Naive thymus-derived CD4-positive, alpha-beta T cell (primary cell): ENCODE measurements at regions not wholly inside any gene's neighbourhood (a gene's known extent, or its start where the extent isn't known, plus 50 kb on each side); places are given as distances from the start of the nearest gene placed in this dataset.

Source experiments
- ATAC-seq: fragments of 150-1000 bp; cut with Tn5 transposase; 2 replicates; pipeline ENCODE4 v1.10.0; 2021; ENCODE audit warnings: mild to moderate bottlenecking, moderate library complexity
- CTCF ChIA-PET: fragments of 350-600 bp; sonication (Branson Sonifier 250); formaldehyde crosslinking; loops from one replicate; lab custom pipeline; 2021; ENCODE audit warnings: antibody characterized with exemption; lab: Charles Lee
- POLR2A ChIA-PET: fragments of 350-600 bp; sonication (Branson Sonifier 250); formaldehyde crosslinking; loops from one replicate; lab custom pipeline; 2021; ENCODE audit warnings: antibody characterized with exemption, inconsistent platforms; lab: Charles Lee
- DNase-seq, 9 donors: peaks; one replicate each; pipeline versions ENCODE4 v3.0.0 to v3.0.0-alpha.2; 2020 to 2022; ENCODE audit warnings: mixed read lengths in 1 of 9
- H3K27ac ChIP-seq: one replicate; pipeline ENCODE4 v1.7.0; 2013; ENCODE audit warnings: mild to moderate bottlenecking, low read depth, low read length, moderate library complexity
- H3K27me3 ChIP-seq, 2 donors: one replicate each; pipeline ENCODE4 v1.7.0; 2013; ENCODE audit warnings: low read length in 2 of 2, mild to moderate bottlenecking in 2 of 2, moderate library complexity in 2 of 2; ENCODE audit not compliant: control insufficient read depth in 2 of 2, insufficient read depth in 2 of 2
- H3K36me3 ChIP-seq, 3 experiments: 1 replicate in 2 of 3; 2 replicates in 1 of 3; pipeline ENCODE4 v1.7.0; 2013; ENCODE audit warnings: low read length in 3 of 3, mild to moderate bottlenecking in 3 of 3, moderate library complexity in 1 of 3; ENCODE audit not compliant: insufficient read depth in 3 of 3, control insufficient read depth in 2 of 3
- H3K4me1 ChIP-seq, 2 donors: one replicate each; pipeline ENCODE4 v1.7.0; 2013; ENCODE audit warnings: low read length in 2 of 2, mild to moderate bottlenecking in 2 of 2, moderate library complexity in 1 of 2; ENCODE audit not compliant: control insufficient read depth in 2 of 2, insufficient read depth in 2 of 2
- H3K4me3 ChIP-seq: 2 replicates; pipeline ENCODE4 v1.7.0; 2013; ENCODE audit warnings: mild to moderate bottlenecking, low read length
- H3K9me3 ChIP-seq, 3 experiments: 1 replicate in 2 of 3; 2 replicates in 1 of 3; pipeline ENCODE4 v1.7.0; 2013; ENCODE audit warnings: low read length in 3 of 3; ENCODE audit not compliant: control insufficient read depth in 2 of 3
- H3K27ac Mint-ChIP-seq, 9 donors: one replicate each; pipeline ENCODE4 v1.8.0; 2020 to 2022; ENCODE audit warnings: mixed read lengths in 9 of 9, mild to moderate bottlenecking in 8 of 9, moderate library complexity in 5 of 9, inconsistent platforms in 2 of 9
- H3K27me3 Mint-ChIP-seq, 5 donors: one replicate each; pipeline ENCODE4 v1.8.0; 2021 to 2022; ENCODE audit warnings: mixed read lengths in 5 of 5, mild to moderate bottlenecking in 1 of 5
- H3K36me3 Mint-ChIP-seq, 5 donors: one replicate each; pipeline ENCODE4 v1.8.0; 2020 to 2022; ENCODE audit warnings: mixed read lengths in 5 of 5, mild to moderate bottlenecking in 3 of 5, inconsistent platforms in 1 of 5
- H3K4me1 Mint-ChIP-seq, 7 donors: one replicate each; pipeline ENCODE4 v1.8.0; 2020 to 2022; ENCODE audit warnings: mixed read lengths in 7 of 7, mild to moderate bottlenecking in 3 of 7, inconsistent platforms in 1 of 7
- H3K4me3 Mint-ChIP-seq, 10 donors: one replicate each; pipeline ENCODE4 v1.8.0; 2020 to 2022; ENCODE audit warnings: mild to moderate bottlenecking in 10 of 10, mixed read lengths in 10 of 10, moderate library complexity in 6 of 10, inconsistent platforms in 2 of 10
- H3K9me3 Mint-ChIP-seq, 11 donors: one replicate each; pipeline ENCODE4 v1.8.0; 2020 to 2022; ENCODE audit warnings: mixed read lengths in 11 of 11, mild to moderate bottlenecking in 4 of 11, inconsistent platforms in 1 of 11, moderate library complexity in 1 of 11
- intact Hi-C, 2 donors: fragments of 100-400 bp; cut with micrococcal nuclease; formaldehyde crosslinking; loops; one replicate each; pipeline ENCODE4 v1.15.1; 2023

DNA sequence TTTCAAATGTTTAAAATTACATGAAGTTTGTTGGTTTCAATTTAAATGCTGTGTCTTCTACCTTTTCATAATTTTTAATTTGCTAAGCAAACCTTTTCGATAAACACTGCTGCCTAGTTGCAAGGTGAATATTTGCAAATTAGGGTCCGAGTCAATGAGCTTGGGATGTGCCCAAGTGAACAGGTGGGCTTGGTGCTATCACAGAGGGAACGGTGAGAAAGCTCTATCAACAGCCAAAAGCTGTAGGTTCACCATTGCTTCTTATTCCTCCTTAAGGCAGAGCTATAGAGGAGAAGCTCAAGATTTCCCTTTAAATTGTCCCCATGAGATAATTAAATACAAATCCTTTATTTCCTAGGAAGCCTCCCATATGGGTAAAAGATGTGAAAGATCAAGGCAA, 245.3 kb upstream of the CELF2 start:
- ChIA-PET POLR2A (no interaction called here), CTCF (no interaction called here)
- intact Hi-C loops: no loop called here

DNA sequence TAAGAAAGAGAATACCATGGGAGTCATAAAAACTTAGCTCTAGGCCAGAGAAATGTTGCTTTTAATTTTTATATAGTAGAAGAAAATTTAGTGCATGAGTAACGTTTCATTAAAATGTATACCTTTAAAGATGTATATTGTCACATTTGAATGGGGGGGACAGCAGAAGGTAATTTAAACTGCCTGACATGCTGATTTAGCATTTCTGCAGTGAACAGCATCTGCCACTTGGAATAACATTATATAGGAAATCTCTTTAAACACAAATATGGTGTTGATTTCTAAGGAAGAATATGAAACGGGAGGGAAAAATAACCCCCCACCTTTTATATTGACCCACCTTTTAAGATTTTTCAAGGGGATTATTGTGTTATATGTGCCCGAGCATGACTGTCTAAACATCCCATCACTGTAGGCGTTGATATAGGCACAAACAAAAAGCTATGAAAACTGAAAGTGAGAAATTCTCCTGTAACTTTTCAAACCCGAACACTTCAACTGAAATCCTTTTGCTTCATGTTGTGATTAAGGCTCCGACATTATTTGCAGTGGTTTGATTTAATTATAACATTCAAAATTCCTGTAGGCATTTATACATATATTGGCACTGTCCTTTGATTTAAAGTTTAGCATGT, 244.7 kb upstream of the CELF2 start:
- peaks cover 6 to 17% (median 14%) of the 10 kb centered on the region in 5 donors for H3K27me3 Mint-ChIP-seq
- CTCF ChIA-PET: no interaction called here
- H3K27ac ChIP-seq: no peak overlapping the region
- H3K27me3 ChIP-seq: no peaks in the 10 kb centered on the region
- POLR2A ChIA-PET: no interaction called here
- ATAC-seq (no peak), DNase-seq (no peak)
- no peaks in the 10 kb centered on the region for H3K4me1 Mint-ChIP-seq
- H3K9me3 ChIP-seq: no peaks in the 10 kb centered on the region
- intact Hi-C loops: no loop called here
- no peak overlapping the region for H3K4me3 Mint-ChIP-seq
- H3K4me1 ChIP-seq: no peaks in the 10 kb centered on the region
- H3K36me3 ChIP-seq: no peaks in the 10 kb centered on the region
- no peak overlapping the region for H3K27ac Mint-ChIP-seq
- H3K9me3 Mint-ChIP-seq: peaks cover 0 to 3% (median 0%) of the 10 kb centered on the region in 11 donors
- no peak overlapping the region for H3K4me3 ChIP-seq
- no peaks in the 10 kb centered on the region for H3K36me3 Mint-ChIP-seq

More for the DNA sequence above, 245.3 kb upstream of the CELF2 start:
- no peak for ATAC-seq
- Mint-ChIP-seq H3K4me1 (no peaks in the 10 kb centered on the region), H3K27me3 (peaks cover 6 to 11% (median 8%) of the 10 kb centered on the region in 5 donors), H3K9me3 (peaks cover 0 to 3% (median 0%) of the 10 kb centered on the region in 11 donors), H3K27ac (no peak overlapping the region), H3K36me3 (no peaks in the 10 kb centered on the region), H3K4me3 (no peak overlapping the region)
- H3K9me3 ChIP-seq: no peaks in the 10 kb centered on the region
- no peaks in the 10 kb centered on the region for H3K4me1 ChIP-seq
- no peak overlapping the region for H3K27ac ChIP-seq
- no peaks in the 10 kb centered on the region for H3K27me3 ChIP-seq
- no peak overlapping the region for H3K4me3 ChIP-seq
- DNase-seq: no peak
- H3K36me3 ChIP-seq: no peaks in the 10 kb centered on the region

DNA sequence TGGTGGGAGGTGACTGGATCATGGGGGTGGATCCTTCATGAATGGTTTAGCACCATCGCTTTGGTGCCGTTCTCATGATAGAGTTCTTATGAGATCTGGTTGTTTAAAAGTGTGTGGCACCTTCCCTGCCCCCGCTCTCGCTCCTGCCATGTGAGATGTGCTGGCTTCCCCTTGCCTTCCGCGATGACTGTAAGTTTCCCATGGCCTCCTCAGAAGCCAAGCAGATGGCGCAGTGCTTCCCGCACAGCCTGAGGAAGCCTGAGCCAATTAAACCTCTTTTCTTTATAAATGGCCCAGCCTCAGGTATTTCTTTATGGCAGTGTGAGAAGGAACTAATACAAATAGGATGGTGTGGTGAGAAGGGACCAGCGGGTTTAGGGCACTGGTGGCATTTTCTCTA, 243.3 kb upstream of the CELF2 start:
- H3K27me3 Mint-ChIP-seq: peaks cover 6 to 17% (median 15%) of the 10 kb centered on the region in 5 donors
- H3K9me3 Mint-ChIP-seq: peaks cover 0 to 3% (median 0%) of the 10 kb centered on the region in 11 donors
- Histone ChIP-seq H3K4me3 (no peak overlapping the region), H3K4me1 (no peaks in the 10 kb centered on the region), H3K27ac (no peak overlapping the region), H3K27me3 (no peaks in the 10 kb centered on the region), H3K36me3 (no peaks in the 10 kb centered on the region), H3K9me3 (no peaks in the 10 kb centered on the region)
- intact Hi-C loops: no loop called here
- H3K4me1 Mint-ChIP-seq: no peaks in the 10 kb centered on the region
- ATAC-seq (no peak), DNase-seq (no peak)
- H3K27ac Mint-ChIP-seq: no peak overlapping the region
- no peak overlapping the region for H3K4me3 Mint-ChIP-seq
- ChIA-PET CTCF (no interaction called here), POLR2A (no interaction called here)
- H3K36me3 Mint-ChIP-seq: no peaks in the 10 kb centered on the region

DNA sequence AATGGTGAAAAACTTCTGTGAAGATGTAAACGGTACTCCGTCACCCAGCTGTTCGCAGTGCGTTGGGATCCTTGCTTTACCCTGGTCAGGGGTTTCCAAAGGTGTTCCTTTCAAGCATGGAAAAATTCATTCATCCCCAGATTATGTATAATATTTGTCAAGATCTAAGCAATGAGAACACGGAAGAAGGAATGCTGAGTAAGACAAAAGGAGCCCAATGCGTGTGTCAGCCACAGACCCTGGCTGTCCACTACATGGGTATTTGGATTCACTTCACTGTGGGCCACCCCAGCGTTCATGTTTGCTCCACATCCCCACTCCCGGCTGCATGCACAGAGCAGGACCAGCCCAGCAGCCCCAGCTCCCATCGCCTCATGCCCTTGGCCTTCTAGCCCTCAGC, 241.3 kb upstream of the CELF2 start:
- H3K36me3 ChIP-seq: no peaks in the 10 kb centered on the region
- no peaks in the 10 kb centered on the region for H3K9me3 ChIP-seq
- Mint-ChIP-seq H3K9me3 (peaks cover 0 to 3% (median 0%) of the 10 kb centered on the region in 11 donors), H3K4me1 (no peaks in the 10 kb centered on the region), H3K4me3 (no peak overlapping the region), H3K27me3 (peaks cover 5 to 20% (median 16%) of the 10 kb centered on the region in 5 donors), H3K27ac (no peak overlapping the region), H3K36me3 (no peaks in the 10 kb centered on the region)
- no peaks in the 10 kb centered on the region for H3K27me3 ChIP-seq
- no peaks in the 10 kb centered on the region for H3K4me1 ChIP-seq
- no peak for ATAC-seq
- no peak for DNase-seq
- H3K27ac ChIP-seq: no peak overlapping the region
- ChIA-PET POLR2A (no interaction called here), CTCF (no interaction called here)
- intact Hi-C loops: no loop called here
- no peak overlapping the region for H3K4me3 ChIP-seq

DNA sequence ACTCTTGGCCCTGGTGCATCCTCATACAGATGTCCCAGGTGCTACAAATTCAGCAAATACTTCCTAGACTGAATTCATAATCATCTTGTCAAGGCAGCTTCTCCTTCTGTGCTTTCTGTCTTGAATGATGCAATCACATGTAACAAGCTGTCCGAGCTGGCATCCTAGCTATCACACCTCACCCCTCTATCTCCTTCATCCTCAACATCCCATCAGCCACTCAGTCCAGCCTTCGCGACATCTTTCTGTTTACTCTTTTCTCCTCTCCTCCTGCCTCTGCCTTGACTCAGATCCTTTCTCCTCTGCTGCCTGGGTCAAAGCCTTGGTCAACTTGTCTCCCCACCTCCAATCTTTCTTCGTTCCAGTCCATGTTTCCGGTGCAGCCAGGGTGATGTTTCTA, 240.4 kb upstream of the CELF2 start:
- DNase-seq (no peak), ATAC-seq (no peak)
- peaks cover 0 to 3% (median 0%) of the 10 kb centered on the region in 11 donors for H3K9me3 Mint-ChIP-seq
- intact Hi-C loops: no loop called here
- no peak overlapping the region for H3K27ac Mint-ChIP-seq
- ChIA-PET CTCF (no interaction called here), POLR2A (no interaction called here)
- H3K27me3 Mint-ChIP-seq: peaks cover 2 to 21% (median 14%) of the 10 kb centered on the region in 5 donors
- H3K4me1 ChIP-seq: no peaks in the 10 kb centered on the region
- no peaks in the 10 kb centered on the region for H3K36me3 ChIP-seq
- H3K4me3 Mint-ChIP-seq: no peak overlapping the region
- H3K27me3 ChIP-seq: no peaks in the 10 kb centered on the region
- no peaks in the 10 kb centered on the region for H3K4me1 Mint-ChIP-seq
- no peak overlapping the region for H3K27ac ChIP-seq
- H3K4me3 ChIP-seq: no peak overlapping the region
- no peaks in the 10 kb centered on the region for H3K36me3 Mint-ChIP-seq
- no peaks in the 10 kb centered on the region for H3K9me3 ChIP-seq

DNA sequence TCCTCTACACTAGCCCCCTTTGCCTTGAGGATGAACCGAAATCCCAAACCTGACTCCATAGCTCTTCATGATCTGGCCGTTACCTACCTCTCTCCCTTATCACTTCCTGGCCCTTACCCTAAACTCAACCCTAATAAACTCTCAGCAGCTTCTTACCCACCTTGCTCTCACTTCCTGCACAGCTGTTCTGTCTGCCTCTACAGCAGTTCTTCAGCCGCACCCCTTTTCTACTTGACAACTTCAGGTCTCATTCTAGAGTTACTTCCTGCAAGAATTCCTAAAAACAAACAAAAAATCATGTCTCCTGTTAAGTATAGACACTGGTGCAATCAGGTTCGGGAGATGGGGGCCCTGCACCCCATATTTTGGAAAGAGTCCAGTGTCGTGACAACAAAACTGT, 239.9 kb upstream of the CELF2 start:
- H3K36me3 ChIP-seq: no peaks in the 10 kb centered on the region
- CTCF ChIA-PET: no interaction called here
- H3K4me1 ChIP-seq: no peaks in the 10 kb centered on the region
- DNase-seq (no peak), ATAC-seq (no peak)
- no peak overlapping the region for H3K4me3 Mint-ChIP-seq
- intact Hi-C loops: no loop called here
- H3K9me3 ChIP-seq: no peaks in the 10 kb centered on the region
- H3K27ac Mint-ChIP-seq: no peak overlapping the region
- peaks cover 2 to 21% (median 14%) of the 10 kb centered on the region in 5 donors for H3K27me3 Mint-ChIP-seq
- H3K4me1 Mint-ChIP-seq: no peaks in the 10 kb centered on the region
- no peaks in the 10 kb centered on the region for H3K36me3 Mint-ChIP-seq
- H3K9me3 Mint-ChIP-seq: peaks cover 0 to 3% (median 0%) of the 10 kb centered on the region in 11 donors
- no peaks in the 10 kb centered on the region for H3K27me3 ChIP-seq
- POLR2A ChIA-PET: no interaction called here
- H3K4me3 ChIP-seq: no peak overlapping the region
- H3K27ac ChIP-seq: no peak overlapping the region

DNA sequence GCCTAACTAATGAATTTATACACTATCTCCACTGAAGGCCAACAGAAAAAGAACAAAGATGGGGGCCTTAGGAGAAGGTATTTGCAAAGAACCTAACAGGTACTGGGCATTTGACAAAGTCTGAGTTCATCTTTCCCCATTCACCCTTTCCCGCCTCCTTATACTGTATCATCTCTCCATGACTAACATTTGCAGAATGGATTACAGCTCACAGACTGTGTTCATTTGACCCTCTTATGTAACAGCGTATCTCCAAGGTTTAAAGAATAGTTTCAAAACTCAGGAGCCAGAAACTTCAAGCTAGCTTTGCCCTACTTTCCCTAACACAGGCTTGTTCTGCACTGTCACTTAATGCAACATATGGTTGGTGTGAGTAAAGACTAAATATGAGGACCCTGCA, 238.7 kb upstream of the CELF2 start:
- DNase-seq (no peak), ATAC-seq (no peak)
- no peak overlapping the region for H3K27ac ChIP-seq
- no peak overlapping the region for H3K27ac Mint-ChIP-seq
- peaks cover 2 to 26% (median 18%) of the 10 kb centered on the region in 5 donors for H3K27me3 Mint-ChIP-seq
- H3K36me3 ChIP-seq: no peaks in the 10 kb centered on the region
- POLR2A ChIA-PET: no interaction called here
- no peaks in the 10 kb centered on the region for H3K36me3 Mint-ChIP-seq
- intact Hi-C loops: no loop called here
- H3K4me3 ChIP-seq: no peak overlapping the region
- no peaks in the 10 kb centered on the region for H3K9me3 ChIP-seq
- CTCF ChIA-PET: no interaction called here
- H3K27me3 ChIP-seq: no peaks in the 10 kb centered on the region
- no peaks in the 10 kb centered on the region for H3K4me1 ChIP-seq
- no peak overlapping the region for H3K4me3 Mint-ChIP-seq
- H3K9me3 Mint-ChIP-seq: peaks cover 0 to 3% (median 0%) of the 10 kb centered on the region in 11 donors
- H3K4me1 Mint-ChIP-seq: no peaks in the 10 kb centered on the region
